ENCODE measurements at regions not wholly inside any gene's neighbourhood (a gene's known extent, or its start where the extent isn't known, plus 50 kb on each side); places are given as distances from the start of the nearest gene placed in this dataset.

DNA sequence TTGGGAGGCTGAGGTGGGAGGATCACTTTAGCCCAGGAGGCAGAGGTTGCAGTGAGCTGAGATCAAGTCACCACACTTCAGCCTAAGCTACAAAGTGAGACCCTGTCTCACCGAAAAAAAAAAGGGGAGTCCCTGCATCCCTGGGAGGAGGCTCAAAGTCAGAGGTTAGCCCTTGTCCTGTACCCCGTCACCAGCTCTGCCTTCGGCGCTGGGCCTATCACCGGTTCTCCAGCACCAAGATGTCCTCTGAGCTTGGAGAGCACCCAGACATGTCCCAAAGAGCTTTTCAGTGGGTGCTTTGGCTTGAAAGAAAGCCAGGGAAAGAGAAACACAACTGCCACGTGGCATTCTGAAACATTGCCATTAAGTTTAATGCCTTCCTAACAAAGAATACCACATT lies 356.9 kb upstream of the TSHZ3 start:
- no peak for TF ChIP-seq CTCF (conservative IDR thresholded peaks at IDR 0.05; ENCODE audit: low read depth, low read length)
- DNase-seq (ENCODE audit: low read depth) = no peak

GRCh38 chr19:31706691-31707620 lies 357.7 kb upstream of the TSHZ3 start:
- no peak for DNase-seq (ENCODE audit: low read depth)
- H3K4me3 ChIP-seq (ENCODE audit: low read length) = no peak overlapping the region
- TF ChIP-seq CTCF (conservative IDR thresholded peaks at IDR 0.05; ENCODE audit: low read depth, low read length) = no peak

More for the DNA sequence above, 356.9 kb upstream of the TSHZ3 start:
- H3K4me3 ChIP-seq (ENCODE audit: low read length) = no peak overlapping the region

GRCh38 chr19:31708520-31708919 lies 359.3 kb upstream of the TSHZ3 start:
- TF ChIP-seq CTCF (conservative IDR thresholded peaks at IDR 0.05; ENCODE audit: low read depth, low read length) = no peak
- H3K4me3 ChIP-seq (ENCODE audit: low read length) = no peak overlapping the region
- no peak for DNase-seq (ENCODE audit: low read depth)

- no peak overlapping the region for H3K4me3 ChIP-seq (ENCODE audit: low read length)
- no peak for DNase-seq (ENCODE audit: low read depth)
- no peak for TF ChIP-seq CTCF (conservative IDR thresholded peaks at IDR 0.05; ENCODE audit: low read depth, low read length)
Observed at GRCh38 chr19:31709476-31709875, 360.2 kb upstream of the TSHZ3 start.

DNA sequence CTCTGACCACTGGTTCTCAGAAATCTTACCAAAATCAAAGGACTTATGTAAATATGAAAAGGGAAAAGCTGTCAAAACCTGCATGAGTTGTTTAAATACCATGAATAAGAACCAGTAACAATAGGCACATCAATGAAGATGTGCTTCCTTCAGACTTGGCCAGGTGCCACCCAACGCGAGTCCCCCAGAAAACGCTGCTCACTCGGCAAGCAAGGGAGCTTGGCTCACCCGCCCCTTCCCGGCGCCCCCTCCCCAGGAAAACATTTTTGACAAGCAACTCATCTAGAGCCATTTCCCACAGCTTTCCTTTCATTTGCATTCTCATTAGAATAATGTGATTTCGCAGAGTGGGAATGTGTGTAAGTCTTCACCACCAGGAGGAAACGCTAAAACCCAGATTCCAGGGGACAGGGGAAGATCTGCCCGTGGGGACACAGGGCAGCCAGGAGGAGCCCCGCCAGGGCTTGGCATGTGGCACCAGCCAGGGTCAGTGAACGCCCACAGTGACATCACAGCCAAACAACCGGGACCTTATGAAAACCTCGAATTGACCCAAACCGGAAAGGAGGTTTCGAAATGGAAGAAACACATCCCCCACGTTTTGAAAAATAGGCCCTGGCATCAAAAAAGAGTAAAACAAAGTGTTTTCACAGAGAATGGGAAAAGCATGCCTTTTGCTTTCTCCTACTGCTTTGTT lies 366.2 kb upstream of the TSHZ3 start:
- H3K4me3 ChIP-seq (ENCODE audit: low read length) = no peak overlapping the region
- no peak for DNase-seq (ENCODE audit: low read depth)
- TF ChIP-seq CTCF (conservative IDR thresholded peaks at IDR 0.05; ENCODE audit: low read depth, low read length) = no peak

DNA sequence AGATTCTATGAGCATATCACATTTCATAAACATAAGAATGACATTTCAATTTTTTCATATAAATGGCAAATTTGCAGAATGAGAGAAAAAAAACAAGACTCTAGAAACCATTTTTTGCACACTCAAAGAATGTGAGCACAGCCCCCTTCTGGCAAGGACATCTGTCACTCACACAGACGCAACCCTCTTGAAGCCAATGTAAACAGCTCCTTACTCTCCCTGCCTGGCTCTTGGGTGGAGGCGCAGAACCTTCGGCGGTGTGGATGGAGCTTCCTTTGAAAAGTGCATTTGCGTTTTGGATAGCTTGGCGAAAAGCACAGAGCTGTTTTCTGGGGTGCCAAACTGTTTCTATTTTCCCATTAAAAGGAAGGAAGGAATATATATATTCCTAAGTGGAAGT lies 367.6 kb upstream of the TSHZ3 start:
- TF ChIP-seq CTCF (conservative IDR thresholded peaks at IDR 0.05; ENCODE audit: low read depth, low read length) = no peak
- no peak overlapping the region for H3K4me3 ChIP-seq (ENCODE audit: low read length)
- DNase-seq (ENCODE audit: low read depth) = no peak
